ENCODE measurements at regions not wholly inside any gene's neighbourhood (a gene's known extent, or its start where the extent isn't known, plus 50 kb on each side); places are given as distances from the start of the nearest gene placed in this dataset.

DNA sequence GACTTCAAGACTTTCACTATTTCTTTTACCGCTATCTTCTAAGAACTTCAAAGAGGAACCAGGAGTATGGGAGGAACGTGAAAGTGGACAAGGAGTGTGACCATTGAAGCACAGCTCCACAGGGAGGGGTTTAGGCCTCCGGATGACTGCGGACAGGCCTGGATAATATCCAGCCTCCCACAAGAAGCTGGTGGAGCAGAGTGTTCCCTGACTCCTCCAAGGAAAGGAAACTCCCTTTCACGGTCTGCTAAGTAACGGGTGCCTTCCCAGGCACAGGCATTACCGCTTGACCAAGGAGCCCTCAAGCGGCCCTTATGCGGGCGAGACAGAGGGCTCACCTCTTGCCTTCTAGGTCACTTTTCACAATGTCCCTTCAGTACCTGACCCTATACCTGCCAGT lies 267.0 kb downstream of the RPL10L start:
- TF ChIP-seq, protein P1, sequence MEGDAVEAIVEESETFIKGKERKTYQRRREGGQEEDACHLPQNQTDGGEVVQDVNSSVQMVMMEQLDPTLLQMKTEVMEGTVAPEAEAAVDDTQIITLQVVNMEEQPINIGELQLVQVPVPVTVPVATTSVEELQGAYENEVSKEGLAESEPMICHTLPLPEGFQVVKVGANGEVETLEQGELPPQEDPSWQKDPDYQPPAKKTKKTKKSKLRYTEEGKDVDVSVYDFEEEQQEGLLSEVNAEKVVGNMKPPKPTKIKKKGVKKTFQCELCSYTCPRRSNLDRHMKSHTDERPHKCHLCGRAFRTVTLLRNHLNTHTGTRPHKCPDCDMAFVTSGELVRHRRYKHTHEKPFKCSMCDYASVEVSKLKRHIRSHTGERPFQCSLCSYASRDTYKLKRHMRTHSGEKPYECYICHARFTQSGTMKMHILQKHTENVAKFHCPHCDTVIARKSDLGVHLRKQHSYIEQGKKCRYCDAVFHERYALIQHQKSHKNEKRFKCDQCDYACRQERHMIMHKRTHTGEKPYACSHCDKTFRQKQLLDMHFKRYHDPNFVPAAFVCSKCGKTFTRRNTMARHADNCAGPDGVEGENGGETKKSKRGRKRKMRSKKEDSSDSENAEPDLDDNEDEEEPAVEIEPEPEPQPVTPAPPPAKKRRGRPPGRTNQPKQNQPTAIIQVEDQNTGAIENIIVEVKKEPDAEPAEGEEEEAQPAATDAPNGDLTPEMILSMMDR (IDR thresholded peaks at IDR 0.05; ENCODE audit: low read depth, low read length): no peak
- TF ChIP-seq POLR2A (IDR thresholded peaks at IDR 0.05; ENCODE audit: extremely low read depth, insufficient read length): no peak
- TF ChIP-seq, protein P2, sequence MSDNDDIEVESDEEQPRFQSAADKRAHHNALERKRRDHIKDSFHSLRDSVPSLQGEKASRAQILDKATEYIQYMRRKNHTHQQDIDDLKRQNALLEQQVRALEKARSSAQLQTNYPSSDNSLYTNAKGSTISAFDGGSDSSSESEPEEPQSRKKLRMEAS (IDR thresholded peaks at IDR 0.05; ENCODE audit: low read depth, low read length): no peak

Measured in NB4 (cell line).